ENCODE measurements at regions not wholly inside any gene's neighbourhood (a gene's known extent, or its start where the extent isn't known, plus 50 kb on each side); places are given as distances from the start of the nearest gene placed in this dataset.
A peak's percentile ranks its signal among the peaks of the same experiment; 100 is the strongest.

GRCh38 chr20:11350126-11351005 lies 567.3 kb upstream of the BTBD3 start:
- no peak for DNase-seq (ENCODE audit: low spot score)

DNA sequence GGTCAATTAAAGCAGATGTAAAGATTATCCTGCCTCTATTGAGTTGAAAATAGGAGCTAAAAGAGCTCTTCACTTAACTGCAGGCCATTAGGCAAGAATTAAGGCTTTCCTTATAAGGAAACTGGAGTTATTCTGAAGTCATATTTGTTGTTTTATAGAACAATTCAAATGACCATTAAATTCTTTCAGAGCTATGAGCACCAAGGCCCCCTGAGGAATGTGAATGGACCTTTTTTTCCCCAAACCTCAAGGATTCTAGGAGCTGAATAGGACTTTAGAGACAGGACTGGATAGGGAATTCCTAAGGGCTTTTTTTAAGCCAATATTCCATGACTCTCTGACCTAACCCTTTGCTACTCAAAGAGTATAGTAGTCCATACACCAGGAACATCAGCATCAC lies 565.7 kb upstream of the BTBD3 start:
- no peak for DNase-seq (ENCODE audit: low spot score)

GRCh38 chr20:11354846-11355245 lies 562.8 kb upstream of the BTBD3 start:
- DNase-seq (ENCODE audit: low spot score): no peak

GRCh38 chr20:11355345-11355744 lies 562.3 kb upstream of the BTBD3 start:
- no peak for DNase-seq (ENCODE audit: low spot score)

GRCh38 chr20:11356061-11356460 lies 561.6 kb upstream of the BTBD3 start:
- no peak for DNase-seq (ENCODE audit: low spot score)

- DNase-seq (ENCODE audit: low spot score): no peak
These were observed 555.2 kb upstream of the BTBD3 start for GRCh38 chr20:11362450-11362849.

DNA sequence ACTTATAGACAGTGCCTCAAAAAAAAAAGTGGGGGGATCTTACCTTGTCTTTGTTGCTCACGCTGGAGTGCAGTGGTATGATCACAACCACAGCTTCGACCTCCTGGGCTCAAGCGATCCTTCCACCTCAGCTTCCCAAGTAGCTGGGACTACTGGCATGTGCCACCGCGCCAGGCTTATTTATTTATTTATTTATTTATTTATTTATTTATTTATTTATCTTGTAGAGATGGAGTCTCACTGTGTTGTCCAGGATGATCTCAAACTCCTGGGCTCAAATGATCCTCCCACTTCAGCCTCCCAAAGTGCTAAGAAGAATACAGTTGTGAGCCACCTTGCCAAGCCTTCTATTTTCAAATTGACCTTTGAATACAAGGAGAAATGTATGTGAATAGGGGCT lies 553.0 kb upstream of the BTBD3 start:
- DNase-seq (ENCODE audit: low spot score): no peak

DNA sequence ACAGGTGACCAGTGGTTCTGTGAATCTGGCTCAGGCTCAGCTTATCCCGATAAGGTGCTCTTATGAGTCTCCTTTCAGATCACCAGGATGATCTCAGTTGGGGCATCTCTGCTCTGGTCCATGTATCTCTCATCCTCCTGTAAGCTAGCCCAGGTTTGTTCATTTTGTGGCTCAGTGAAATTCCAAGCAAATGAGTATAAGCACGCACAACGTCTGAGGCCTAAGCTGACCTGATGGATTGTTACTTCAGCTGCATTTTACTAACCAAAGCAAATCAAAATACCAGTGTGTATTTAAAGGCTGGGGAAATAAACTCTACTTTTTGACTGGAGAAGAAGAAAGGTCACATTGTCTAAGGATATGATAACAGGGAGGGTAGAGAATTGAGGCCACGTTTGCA lies 551.0 kb upstream of the BTBD3 start:
- DNase-seq (ENCODE audit: low spot score): no peak

- no peak for DNase-seq (ENCODE audit: low spot score)
These were observed 549.2 kb upstream of the BTBD3 start for GRCh38 chr20:11368499-11368898.

DNA sequence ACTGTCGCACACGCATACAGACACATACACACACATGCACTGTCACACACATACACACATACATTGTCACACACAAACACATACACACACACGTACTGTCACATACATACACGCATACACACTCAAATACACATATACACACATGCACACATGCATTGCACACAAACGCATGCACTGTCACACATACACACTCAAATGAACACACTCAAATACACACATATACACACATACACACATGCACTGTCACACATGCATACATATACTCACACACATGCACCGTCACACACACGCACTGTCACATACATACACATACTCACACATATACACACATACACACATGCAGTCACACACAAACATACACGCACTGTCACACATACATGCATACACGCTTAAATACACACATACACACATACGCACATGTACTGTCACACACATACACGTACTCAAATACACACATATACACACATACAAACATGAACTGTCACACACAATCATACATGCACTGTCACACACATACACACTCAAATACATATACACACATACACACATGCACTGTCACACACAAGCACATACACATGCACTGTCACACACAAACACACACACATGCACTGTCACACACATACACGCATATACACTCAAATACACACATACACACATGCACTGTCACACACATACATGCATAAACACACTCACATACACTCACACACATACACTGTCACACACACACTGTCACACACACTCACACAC lies 548.6 kb upstream of the BTBD3 start:
- DNase-seq (ENCODE audit: low spot score): no peak

DNA sequence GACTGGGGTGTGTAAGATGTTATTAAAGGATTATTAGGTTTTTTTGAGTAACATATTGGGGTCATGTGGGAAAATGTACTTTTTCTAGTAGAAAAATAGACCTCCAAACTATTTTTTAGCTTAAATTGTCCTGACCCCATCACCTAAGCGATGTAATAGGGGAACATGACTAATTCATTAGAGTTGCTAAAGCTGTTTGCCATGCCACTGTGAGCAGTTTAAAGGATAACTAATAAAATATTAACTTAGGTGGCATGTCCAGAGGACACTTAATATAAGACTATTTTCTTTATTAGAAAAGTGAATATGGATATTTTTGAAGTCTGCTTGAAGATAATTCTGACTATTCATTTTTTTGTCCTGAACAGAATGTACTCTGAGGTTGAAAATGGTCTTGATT lies 545.9 kb upstream of the BTBD3 start:
- DNase-seq (ENCODE audit: low spot score): no peak

DNA sequence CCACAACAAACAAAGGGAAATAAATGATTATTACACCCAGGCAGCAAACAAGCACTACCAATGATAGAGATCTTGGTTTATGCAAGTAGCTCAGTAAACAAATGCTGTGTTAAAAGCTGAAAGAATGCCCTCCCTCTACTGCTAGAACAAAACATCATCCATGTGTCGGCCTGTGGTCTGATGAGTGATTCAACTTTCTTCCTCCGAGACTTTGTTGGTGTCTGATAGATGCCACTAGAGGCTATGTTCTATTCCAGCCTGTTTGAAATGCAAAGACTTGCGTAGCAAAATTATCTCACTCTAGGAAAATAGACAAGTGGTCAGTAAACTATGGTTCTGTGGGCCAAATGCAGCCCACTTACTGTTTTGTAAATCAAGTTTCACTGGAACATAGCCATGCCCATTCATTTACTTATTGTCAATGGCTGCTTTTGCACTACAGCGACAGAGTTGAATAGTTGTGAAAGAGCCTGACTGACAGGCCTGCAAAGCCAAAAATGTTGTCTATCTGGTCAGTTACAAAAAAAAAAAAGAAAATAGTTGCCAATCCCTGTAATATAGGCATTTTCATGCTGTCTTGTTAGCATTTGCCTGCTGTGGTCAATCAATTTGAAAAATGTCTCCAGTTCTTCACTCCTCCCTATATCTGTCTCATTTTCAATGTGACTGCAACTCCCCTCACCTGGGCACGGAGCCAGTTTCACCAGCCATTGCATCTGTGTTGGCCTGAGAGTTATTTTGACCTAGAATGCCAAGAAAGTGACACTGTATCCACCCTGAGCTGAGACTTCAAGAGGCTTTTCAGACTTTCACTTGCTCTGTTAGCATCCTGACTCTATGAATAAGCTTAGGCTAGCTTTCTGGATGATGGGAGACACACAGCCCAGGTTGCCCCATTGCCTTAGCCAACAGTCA lies 544.6 kb upstream of the BTBD3 start:
- no peak for DNase-seq (ENCODE audit: low spot score)

DNA sequence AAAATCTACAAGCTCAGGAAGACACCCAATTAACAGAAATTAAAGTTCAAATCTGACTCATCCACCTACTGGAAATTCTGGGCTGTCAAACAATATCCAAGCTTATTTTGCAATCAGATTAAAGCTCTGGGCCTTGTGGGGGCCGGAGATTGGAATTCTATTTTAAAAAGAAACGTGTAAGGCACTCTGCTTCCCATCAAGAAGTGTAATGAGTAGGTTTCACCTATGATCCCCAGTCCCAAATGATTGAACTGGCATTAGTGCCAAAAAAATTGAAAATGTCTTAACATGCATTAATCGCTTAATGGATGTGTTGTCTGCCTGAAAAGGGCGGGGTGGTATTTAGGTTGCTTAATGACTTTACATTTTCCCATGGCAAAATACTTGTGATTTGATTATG lies 542.4 kb upstream of the BTBD3 start:
- no peak for DNase-seq (ENCODE audit: low spot score)

DNA sequence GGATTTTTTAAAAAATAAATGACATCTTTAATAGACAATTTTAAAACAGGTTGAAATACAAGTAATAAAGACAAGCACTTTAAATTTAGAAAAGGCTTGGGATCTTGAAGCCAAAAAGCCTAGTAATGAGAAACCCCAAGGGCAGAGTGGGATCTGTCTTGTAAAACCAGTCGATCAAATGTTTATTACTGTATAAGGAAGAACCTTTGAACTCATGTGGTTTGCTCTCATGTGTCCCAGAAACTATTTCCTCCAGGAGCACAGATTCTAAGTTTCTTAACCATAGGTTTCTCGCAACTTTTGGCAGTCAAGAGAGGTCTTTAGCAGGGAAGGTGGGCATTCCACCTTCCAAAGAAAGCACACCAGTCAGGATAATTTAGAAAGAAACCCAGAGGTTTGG lies 541.7 kb upstream of the BTBD3 start:
- no peak for DNase-seq (ENCODE audit: low spot score)

- DNase-seq (ENCODE audit: low spot score): no peak
These were observed 541.3 kb upstream of the BTBD3 start for GRCh38 chr20:11376420-11376819.

DNA sequence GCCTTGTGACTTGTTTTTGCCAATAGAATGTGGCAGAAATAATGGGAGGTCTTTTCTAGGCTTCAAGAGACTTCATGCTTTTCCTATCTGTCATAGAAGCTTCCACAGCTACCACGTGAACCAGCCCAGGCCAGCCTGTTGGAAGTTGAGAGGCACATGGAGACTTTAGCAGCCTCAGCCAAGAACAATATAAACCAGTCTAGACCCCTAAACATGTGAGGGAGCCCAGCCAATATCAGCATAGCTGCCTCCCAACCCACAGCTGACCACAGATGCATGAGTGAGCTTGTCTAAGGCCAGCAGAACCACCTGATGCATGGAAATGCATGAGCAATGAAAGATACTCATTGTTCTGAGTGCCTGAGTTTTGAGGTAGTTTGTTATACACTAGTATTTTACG lies 540.7 kb upstream of the BTBD3 start:
- DNase-seq (ENCODE audit: low spot score): no peak

GRCh38 chr20:11377761-11378160 lies 539.9 kb upstream of the BTBD3 start:
- no peak for DNase-seq (ENCODE audit: low spot score)

- no peak for DNase-seq (ENCODE audit: low spot score)
These were observed 539.4 kb upstream of the BTBD3 start for GRCh38 chr20:11378252-11378651.

- DNase-seq (ENCODE audit: low spot score): peak; percentile 81
These were observed 538.3 kb upstream of the BTBD3 start for GRCh38 chr20:11379257-11380011.

DNA sequence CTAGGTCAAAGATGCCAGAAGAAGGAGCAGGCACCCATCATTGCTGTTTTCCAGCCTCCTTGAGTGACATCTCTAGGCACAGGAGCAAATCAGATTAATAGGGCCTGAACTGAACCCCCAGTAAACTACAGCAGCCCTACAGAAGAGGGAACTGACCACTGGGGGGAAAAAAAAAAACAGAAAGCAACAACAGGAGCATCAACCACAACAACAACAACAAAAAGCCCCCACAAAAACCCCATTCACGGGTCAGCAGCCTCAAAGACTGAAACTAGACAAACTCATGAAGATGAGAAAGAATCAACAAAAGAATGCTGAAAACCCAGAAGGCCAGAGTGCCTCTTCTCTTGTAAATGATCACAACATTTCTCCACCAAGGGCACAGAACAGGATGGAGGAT lies 537.4 kb upstream of the BTBD3 start:
- no peak for DNase-seq (ENCODE audit: low spot score)

DNA sequence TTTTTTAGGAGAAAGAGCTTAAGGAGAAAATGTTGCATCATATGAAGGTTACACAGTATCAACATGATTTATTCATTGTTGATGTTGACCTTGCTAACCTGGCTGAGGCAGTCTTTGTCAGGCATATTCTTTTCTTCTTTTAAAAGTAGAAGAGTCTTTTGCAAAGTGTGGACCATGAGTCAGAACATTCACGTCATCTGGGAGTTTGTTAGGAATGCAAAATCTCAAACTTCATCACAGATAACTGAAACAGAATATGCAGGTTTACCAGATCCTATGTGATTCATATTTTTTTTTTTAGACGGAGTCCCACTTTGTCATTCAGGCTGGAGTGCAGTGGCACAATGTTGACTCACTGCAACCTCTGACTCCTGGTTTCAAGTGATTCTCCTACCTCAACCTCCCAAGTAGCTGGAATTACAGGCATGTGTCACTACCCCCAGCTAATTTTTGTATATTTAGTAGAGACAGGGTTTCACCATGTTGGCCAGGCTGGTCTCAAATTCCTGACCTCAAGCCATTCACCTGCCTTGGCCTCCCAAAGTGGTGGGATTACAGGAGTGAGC lies 530.4 kb upstream of the BTBD3 start:
- no peak for DNase-seq (ENCODE audit: low spot score)

Data from D341Med (cell line).